ENCODE measurements at regions not wholly inside any gene's neighbourhood (a gene's known extent, or its start where the extent isn't known, plus 50 kb on each side); places are given as distances from the start of the nearest gene placed in this dataset.

DNA sequence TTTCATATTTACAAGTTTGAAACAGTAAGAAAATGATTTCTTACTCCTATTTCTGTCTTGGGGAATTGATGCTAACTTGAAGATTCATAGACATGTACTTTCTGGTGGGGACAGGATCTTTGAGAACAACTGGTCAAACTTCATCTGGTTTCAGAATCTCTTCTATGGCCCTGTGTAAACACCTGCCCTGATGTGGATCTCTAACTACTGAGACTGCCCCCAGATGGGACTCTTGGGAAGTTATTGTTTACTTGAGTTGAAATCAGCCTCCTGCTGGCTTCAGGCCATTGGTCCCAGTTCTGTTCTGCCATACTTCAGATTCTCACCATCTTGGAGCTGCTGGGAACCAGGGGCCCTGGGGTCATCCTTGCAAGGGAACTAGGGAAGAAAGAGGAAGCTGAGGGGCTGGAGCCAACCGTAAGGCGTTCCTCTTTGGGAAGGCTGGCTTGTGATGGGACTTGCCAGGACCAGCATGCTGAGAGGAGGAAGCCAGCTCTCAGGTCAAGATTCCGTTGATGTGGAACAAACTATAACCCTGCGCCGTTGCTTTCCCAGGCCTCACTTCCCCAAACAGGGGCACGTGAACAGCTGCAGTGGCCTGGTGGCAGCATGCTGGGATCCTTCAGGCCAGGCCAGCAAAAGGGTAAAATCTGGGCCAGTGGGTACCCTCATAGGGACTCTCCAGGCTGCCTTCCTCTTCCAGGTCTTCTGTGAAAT, 135.5 kb upstream of the CXCR4 start (continued):
- TF ChIP-seq MTA3 (IDR thresholded peaks at IDR 0.05; ENCODE audit: borderline replicate concordance, low read length) (no peak), TCF12 (IDR thresholded peaks at IDR 0.05; ENCODE audit: low read depth, low read length) (no peak), SMC3 (IDR thresholded peaks at IDR 0.05; ENCODE audit: borderline replicate concordance, low read length) (peak; percentile 10; the same call in 1 of the 2 replicates), IKZF1 (conservative IDR thresholded peaks at IDR 0.05) (peak; percentile 77), MEF2B (IDR thresholded peaks at IDR 0.05; ENCODE audit: partially characterized antibody, poor library complexity, severe bottlenecking) (no peak), ATF7 (IDR thresholded peaks at IDR 0.05; ENCODE audit: low read depth) (no peak), BACH1 (IDR thresholded peaks at IDR 0.05; ENCODE audit: borderline replicate concordance) (no peak), CBX3 (IDR thresholded peaks at IDR 0.05; ENCODE audit: borderline replicate concordance, low read depth) (no peak), ZSCAN29 (IDR thresholded peaks at IDR 0.05) (no peak)
- TF ChIP-seq, protein P1, sequence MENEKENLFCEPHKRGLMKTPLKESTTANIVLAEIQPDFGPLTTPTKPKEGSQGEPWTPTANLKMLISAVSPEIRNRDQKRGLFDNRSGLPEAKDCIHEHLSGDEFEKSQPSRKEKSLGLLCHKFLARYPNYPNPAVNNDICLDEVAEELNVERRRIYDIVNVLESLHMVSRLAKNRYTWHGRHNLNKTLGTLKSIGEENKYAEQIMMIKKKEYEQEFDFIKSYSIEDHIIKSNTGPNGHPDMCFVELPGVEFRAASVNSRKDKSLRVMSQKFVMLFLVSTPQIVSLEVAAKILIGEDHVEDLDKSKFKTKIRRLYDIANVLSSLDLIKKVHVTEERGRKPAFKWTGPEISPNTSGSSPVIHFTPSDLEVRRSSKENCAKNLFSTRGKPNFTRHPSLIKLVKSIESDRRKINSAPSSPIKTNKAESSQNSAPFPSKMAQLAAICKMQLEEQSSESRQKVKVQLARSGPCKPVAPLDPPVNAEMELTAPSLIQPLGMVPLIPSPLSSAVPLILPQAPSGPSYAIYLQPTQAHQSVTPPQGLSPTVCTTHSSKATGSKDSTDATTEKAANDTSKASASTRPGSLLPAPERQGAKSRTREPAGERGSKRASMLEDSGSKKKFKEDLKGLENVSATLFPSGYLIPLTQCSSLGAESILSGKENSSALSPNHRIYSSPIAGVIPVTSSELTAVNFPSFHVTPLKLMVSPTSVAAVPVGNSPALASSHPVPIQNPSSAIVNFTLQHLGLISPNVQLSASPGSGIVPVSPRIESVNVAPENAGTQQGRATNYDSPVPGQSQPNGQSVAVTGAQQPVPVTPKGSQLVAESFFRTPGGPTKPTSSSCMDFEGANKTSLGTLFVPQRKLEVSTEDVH (IDR thresholded peaks at IDR 0.05; ENCODE audit: low read depth, partially characterized antibody): no peak
- TF ChIP-seq, protein P2, sequence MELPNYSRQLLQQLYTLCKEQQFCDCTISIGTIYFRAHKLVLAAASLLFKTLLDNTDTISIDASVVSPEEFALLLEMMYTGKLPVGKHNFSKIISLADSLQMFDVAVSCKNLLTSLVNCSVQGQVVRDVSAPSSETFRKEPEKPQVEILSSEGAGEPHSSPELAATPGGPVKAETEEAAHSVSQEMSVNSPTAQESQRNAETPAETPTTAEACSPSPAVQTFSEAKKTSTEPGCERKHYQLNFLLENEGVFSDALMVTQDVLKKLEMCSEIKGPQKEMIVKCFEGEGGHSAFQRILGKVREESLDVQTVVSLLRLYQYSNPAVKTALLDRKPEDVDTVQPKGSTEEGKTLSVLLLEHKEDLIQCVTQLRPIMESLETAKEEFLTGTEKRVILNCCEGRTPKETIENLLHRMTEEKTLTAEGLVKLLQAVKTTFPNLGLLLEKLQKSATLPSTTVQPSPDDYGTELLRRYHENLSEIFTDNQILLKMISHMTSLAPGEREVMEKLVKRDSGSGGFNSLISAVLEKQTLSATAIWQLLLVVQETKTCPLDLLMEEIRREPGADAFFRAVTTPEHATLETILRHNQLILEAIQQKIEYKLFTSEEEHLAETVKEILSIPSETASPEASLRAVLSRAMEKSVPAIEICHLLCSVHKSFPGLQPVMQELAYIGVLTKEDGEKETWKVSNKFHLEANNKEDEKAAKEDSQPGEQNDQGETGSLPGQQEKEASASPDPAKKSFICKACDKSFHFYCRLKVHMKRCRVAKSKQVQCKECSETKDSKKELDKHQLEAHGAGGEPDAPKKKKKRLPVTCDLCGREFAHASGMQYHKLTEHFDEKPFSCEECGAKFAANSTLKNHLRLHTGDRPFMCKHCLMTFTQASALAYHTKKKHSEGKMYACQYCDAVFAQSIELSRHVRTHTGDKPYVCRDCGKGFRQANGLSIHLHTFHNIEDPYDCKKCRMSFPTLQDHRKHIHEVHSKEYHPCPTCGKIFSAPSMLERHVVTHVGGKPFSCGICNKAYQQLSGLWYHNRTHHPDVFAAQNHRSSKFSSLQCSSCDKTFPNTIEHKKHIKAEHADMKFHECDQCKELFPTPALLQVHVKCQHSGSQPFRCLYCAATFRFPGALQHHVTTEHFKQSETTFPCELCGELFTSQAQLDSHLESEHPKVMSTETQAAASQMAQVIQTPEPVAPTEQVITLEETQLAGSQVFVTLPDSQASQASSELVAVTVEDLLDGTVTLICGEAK (IDR thresholded peaks at IDR 0.05; ENCODE audit: borderline replicate concordance): no peak
- TF ChIP-seq, protein P3, sequence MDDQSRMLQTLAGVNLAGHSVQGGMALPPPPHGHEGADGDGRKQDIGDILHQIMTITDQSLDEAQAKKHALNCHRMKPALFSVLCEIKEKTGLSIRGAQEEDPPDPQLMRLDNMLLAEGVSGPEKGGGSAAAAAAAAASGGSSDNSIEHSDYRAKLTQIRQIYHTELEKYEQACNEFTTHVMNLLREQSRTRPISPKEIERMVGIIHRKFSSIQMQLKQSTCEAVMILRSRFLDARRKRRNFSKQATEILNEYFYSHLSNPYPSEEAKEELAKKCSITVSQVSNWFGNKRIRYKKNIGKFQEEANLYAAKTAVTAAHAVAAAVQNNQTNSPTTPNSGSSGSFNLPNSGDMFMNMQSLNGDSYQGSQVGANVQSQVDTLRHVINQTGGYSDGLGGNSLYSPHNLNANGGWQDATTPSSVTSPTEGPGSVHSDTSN (IDR thresholded peaks at IDR 0.05; ENCODE audit: insufficient replicate concordance, low read depth, low read length): no peak
- TF ChIP-seq, protein P4, sequence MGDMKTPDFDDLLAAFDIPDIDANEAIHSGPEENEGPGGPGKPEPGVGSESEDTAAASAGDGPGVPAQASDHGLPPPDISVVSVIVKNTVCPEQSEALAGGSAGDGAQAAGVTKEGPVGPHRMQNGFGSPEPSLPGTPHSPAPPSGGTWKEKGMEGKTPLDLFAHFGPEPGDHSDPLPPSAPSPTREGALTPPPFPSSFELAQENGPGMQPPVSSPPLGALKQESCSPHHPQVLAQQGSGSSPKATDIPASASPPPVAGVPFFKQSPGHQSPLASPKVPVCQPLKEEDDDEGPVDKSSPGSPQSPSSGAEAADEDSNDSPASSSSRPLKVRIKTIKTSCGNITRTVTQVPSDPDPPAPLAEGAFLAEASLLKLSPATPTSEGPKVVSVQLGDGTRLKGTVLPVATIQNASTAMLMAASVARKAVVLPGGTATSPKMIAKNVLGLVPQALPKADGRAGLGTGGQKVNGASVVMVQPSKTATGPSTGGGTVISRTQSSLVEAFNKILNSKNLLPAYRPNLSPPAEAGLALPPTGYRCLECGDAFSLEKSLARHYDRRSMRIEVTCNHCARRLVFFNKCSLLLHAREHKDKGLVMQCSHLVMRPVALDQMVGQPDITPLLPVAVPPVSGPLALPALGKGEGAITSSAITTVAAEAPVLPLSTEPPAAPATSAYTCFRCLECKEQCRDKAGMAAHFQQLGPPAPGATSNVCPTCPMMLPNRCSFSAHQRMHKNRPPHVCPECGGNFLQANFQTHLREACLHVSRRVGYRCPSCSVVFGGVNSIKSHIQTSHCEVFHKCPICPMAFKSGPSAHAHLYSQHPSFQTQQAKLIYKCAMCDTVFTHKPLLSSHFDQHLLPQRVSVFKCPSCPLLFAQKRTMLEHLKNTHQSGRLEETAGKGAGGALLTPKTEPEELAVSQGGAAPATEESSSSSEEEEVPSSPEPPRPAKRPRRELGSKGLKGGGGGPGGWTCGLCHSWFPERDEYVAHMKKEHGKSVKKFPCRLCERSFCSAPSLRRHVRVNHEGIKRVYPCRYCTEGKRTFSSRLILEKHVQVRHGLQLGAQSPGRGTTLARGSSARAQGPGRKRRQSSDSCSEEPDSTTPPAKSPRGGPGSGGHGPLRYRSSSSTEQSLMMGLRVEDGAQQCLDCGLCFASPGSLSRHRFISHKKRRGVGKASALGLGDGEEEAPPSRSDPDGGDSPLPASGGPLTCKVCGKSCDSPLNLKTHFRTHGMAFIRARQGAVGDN (IDR thresholded peaks at IDR 0.05): peak; percentile 96

All from GM12878 (cell line).